KMS-11 (cell line): ENCODE measurements at regions not wholly inside any gene's neighbourhood (a gene's known extent, or its start where the extent isn't known, plus 50 kb on each side); places are given as distances from the start of the nearest gene placed in this dataset.

Experiments
- H2AFZ ChIP-seq: fragments of 200-600 bp; sonication (generic); 2 replicates; pipeline ENCODE4 v1.6.1; 2016; ENCODE audit warnings: antibody characterized with exemption, mixed run types, low read depth
- H3K27ac ChIP-seq: fragments of 200-600 bp; sonication (generic); 2 replicates; pipeline ENCODE4 v1.6.1; 2016; ENCODE audit warnings: mild to moderate bottlenecking, mixed run types
- H3K27me3 ChIP-seq: fragments of 200-600 bp; sonication (generic); 2 replicates; pipeline ENCODE4 v1.6.1; 2017; ENCODE audit warnings: mild to moderate bottlenecking, low read depth, mixed run types, moderate library complexity; ENCODE audit not compliant: insufficient read depth
- H3K36me3 ChIP-seq: fragments of 200-600 bp; sonication (generic); 2 replicates; pipeline ENCODE4 v1.6.1; 2017; ENCODE audit warnings: mild to moderate bottlenecking, mixed run types; ENCODE audit not compliant: insufficient read depth
- H3K4me1 ChIP-seq: fragments of 200-600 bp; sonication (generic); 2 replicates; pipeline ENCODE4 v1.6.1; 2016; ENCODE audit warnings: mild to moderate bottlenecking, low read depth, mixed run types; ENCODE audit not compliant: poor library complexity, severe bottlenecking
- H3K4me2 ChIP-seq: fragments of 200-600 bp; sonication (generic); 2 replicates; pipeline ENCODE4 v1.7.0; 2016; ENCODE audit warnings: mild to moderate bottlenecking, mixed run types
- H3K4me3 ChIP-seq: fragments of 200-600 bp; sonication (generic); IDR thresholded peaks from 2 replicates; pipeline ENCODE4 v1.6.1; 2017; ENCODE audit warnings: low read depth, low read length, mixed read lengths; ENCODE audit not compliant: insufficient read depth
- H3K79me2 ChIP-seq: fragments of 200-600 bp; sonication (generic); 2 replicates; pipeline ENCODE4 v1.6.1; 2016; ENCODE audit warnings: low read depth, mixed run types; ENCODE audit not compliant: insufficient read depth
- H3K9ac ChIP-seq: fragments of 200-600 bp; sonication (generic); 2 replicates; pipeline ENCODE4 v1.6.1; 2016; ENCODE audit warnings: mild to moderate bottlenecking, mixed run types
- H4K20me1 ChIP-seq: fragments of 200-600 bp; sonication (generic); 2 replicates; pipeline ENCODE4 v1.6.1; 2016; ENCODE audit warnings: mild to moderate bottlenecking, mixed run types; ENCODE audit not compliant: insufficient read depth
- CTCF ChIP-seq: fragments of 200-600 bp; sonication (generic); conservative IDR thresholded peaks from 2 replicates; pipeline ENCODE4 v1.6.1; 2017; ENCODE audit warnings: low read depth, mild to moderate bottlenecking, antibody characterized with exemption, low read length, moderate library complexity, mixed read lengths

- no peaks in the 10 kb centered on the region for H3K27me3 ChIP-seq
- no peaks in the 10 kb centered on the region for H4K20me1 ChIP-seq
- no peak overlapping the region for H3K4me3 ChIP-seq
- no peak overlapping the region for H3K9ac ChIP-seq
- no peaks in the 10 kb centered on the region for H3K79me2 ChIP-seq
- no peaks in the 10 kb centered on the region for H3K36me3 ChIP-seq
- H3K4me1 ChIP-seq: no peaks in the 10 kb centered on the region
- no peak overlapping the region for H3K4me2 ChIP-seq
- no peak for TF ChIP-seq CTCF
- H3K27ac ChIP-seq: no peak overlapping the region
- no peak overlapping the region for H2AFZ ChIP-seq
Observed at GRCh38 chr2:125562924-125563323, 1093.0 kb upstream of the GYPC start.

- no peaks in the 10 kb centered on the region for H3K27me3 ChIP-seq
- no peak for TF ChIP-seq CTCF
- H4K20me1 ChIP-seq: no peaks in the 10 kb centered on the region
- no peak overlapping the region for H3K4me3 ChIP-seq
- no peaks in the 10 kb centered on the region for H3K4me1 ChIP-seq
- no peak overlapping the region for H3K27ac ChIP-seq
- H3K9ac ChIP-seq: no peak overlapping the region
- H3K4me2 ChIP-seq: no peak overlapping the region
- H3K79me2 ChIP-seq: no peaks in the 10 kb centered on the region
- H2AFZ ChIP-seq: no peak overlapping the region
- H3K36me3 ChIP-seq: no peaks in the 10 kb centered on the region
Observed at GRCh38 chr2:125564471-125564870, 1091.5 kb upstream of the GYPC start.

GRCh38 chr2:125566422-125566821, 1089.5 kb upstream of the GYPC start:
- no peak overlapping the region for H2AFZ ChIP-seq
- no peaks in the 10 kb centered on the region for H3K27me3 ChIP-seq
- no peaks in the 10 kb centered on the region for H3K36me3 ChIP-seq
- H3K4me3 ChIP-seq: no peak overlapping the region
- H4K20me1 ChIP-seq: no peaks in the 10 kb centered on the region
- no peak for TF ChIP-seq CTCF
- no peak overlapping the region for H3K9ac ChIP-seq
- no peaks in the 10 kb centered on the region for H3K4me1 ChIP-seq
- no peak overlapping the region for H3K4me2 ChIP-seq
- no peak overlapping the region for H3K27ac ChIP-seq
- no peaks in the 10 kb centered on the region for H3K79me2 ChIP-seq

GRCh38 chr2:125567100-125567499, 1088.9 kb upstream of the GYPC start:
- no peak overlapping the region for H3K9ac ChIP-seq
- H3K36me3 ChIP-seq: no peaks in the 10 kb centered on the region
- H4K20me1 ChIP-seq: no peaks in the 10 kb centered on the region
- no peak for TF ChIP-seq CTCF
- no peak overlapping the region for H2AFZ ChIP-seq
- no peak overlapping the region for H3K4me2 ChIP-seq
- no peak overlapping the region for H3K27ac ChIP-seq
- H3K4me1 ChIP-seq: no peaks in the 10 kb centered on the region
- H3K4me3 ChIP-seq: no peak overlapping the region
- no peaks in the 10 kb centered on the region for H3K79me2 ChIP-seq
- H3K27me3 ChIP-seq: no peaks in the 10 kb centered on the region

GRCh38 chr2:125572660-125573059, 1083.3 kb upstream of the GYPC start:
- no peaks in the 10 kb centered on the region for H3K79me2 ChIP-seq
- H3K27ac ChIP-seq: no peak overlapping the region
- no peaks in the 10 kb centered on the region for H4K20me1 ChIP-seq
- H3K36me3 ChIP-seq: no peaks in the 10 kb centered on the region
- TF ChIP-seq CTCF: no peak
- H2AFZ ChIP-seq: no peak overlapping the region
- H3K4me3 ChIP-seq: no peak overlapping the region
- no peaks in the 10 kb centered on the region for H3K27me3 ChIP-seq
- no peaks in the 10 kb centered on the region for H3K4me1 ChIP-seq
- no peak overlapping the region for H3K4me2 ChIP-seq
- no peak overlapping the region for H3K9ac ChIP-seq
